Peyer's patch (tissue), 4 donors: ENCODE measurements at regions not wholly inside any gene's neighbourhood (a gene's known extent, or its start where the extent isn't known, plus 50 kb on each side); places are given as distances from the start of the nearest gene placed in this dataset.
"Not testable (repeated sequence)": the region's sequence is repeated elsewhere in the genome, so short reads cannot be mapped to it uniquely, and the experiment has no call there.

Experiments used
- DNase-seq, 3 donors: peaks; one replicate each; pipeline ENCODE4 v3.0.0-alpha.2; 2017 to 2019
- H3K27ac ChIP-seq, 4 donors: fragments of 200-600 bp; sonication (generic); one replicate each; pipeline ENCODE4 v1.5.1; 2016 to 2019
- H3K27me3 ChIP-seq, 2 donors: fragments of 200-600 bp; sonication (generic); one replicate each; pipeline ENCODE4 v1.5.1; 2019
- H3K36me3 ChIP-seq, 3 donors: fragments of 200-600 bp; sonication (generic); one replicate each; pipeline ENCODE4 v1.5.1; 2016 to 2019
- H3K4me1 ChIP-seq, 4 donors: fragments of 200-600 bp; sonication (generic); one replicate each; pipeline ENCODE4 v1.5.1; 2016 to 2019
- H3K4me3 ChIP-seq, 4 donors: fragments of 200-600 bp; sonication (generic); 1 replicate in 3 of 4; 2 replicates in 1 of 4; pipeline ENCODE4 v1.5.1; 2016 to 2019; ENCODE audit warnings: mild to moderate bottlenecking in 1 of 4
- H3K9me3 ChIP-seq, 4 donors: fragments of 200-600 bp; sonication (generic); one replicate each; pipeline ENCODE4 v1.5.1; 2016 to 2019; ENCODE audit warnings: mild to moderate bottlenecking in 1 of 4
- CTCF ChIP-seq, 6 experiments: fragments of 450-650 bp in 4 of 6; fragments of 200-600 bp in 2 of 6; sonication (generic) in 1 of 6; IDR thresholded peaks; one replicate each; pipeline ENCODE4 v1.5.1; 2017 to 2019; ENCODE audit warnings: antibody characterized with exemption in 6 of 6, mild to moderate bottlenecking in 3 of 6, moderate library complexity in 1 of 6
- POLR2A ChIP-seq, 2 donors: fragments of 450-650 bp; IDR thresholded peaks; one replicate each; pipeline ENCODE4 v1.5.1; 2017; ENCODE audit warnings: antibody characterized with exemption in 2 of 2, mild to moderate bottlenecking in 2 of 2, moderate library complexity in 2 of 2

DNA sequence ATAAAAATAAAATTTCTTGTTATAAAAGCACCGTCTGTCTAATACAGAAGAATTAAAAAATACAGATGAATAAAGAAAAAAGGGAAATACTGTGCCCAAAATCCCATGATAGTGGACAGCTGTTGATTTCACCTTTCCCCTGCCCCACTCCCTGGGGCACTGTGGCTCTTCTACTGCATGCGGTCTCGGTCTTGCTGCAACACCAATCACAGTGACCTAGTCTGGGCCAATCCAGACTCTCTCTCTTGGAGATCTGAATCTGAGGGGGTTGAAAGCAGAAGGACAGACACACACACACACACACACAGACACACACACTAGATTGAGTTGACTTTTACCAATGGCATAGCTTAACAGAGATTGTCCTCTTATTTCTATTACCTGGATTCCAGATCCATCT, 70.5 kb upstream of the FYN start:
- DNase-seq = no peak
- TF ChIP-seq CTCF (IDR thresholded peaks at IDR 0.05) (no peak), POLR2A (IDR thresholded peaks at IDR 0.05) (no peak)
- H3K9me3 ChIP-seq = no peaks in the 10 kb centered on the region
- H3K27ac ChIP-seq = no peak overlapping the region
- H3K36me3 ChIP-seq = no peaks in the 10 kb centered on the region
- H3K4me3 ChIP-seq = no peak overlapping the region
- H3K4me1 ChIP-seq = no peaks in the 10 kb centered on the region
- H3K27me3 ChIP-seq = no peaks in the 10 kb centered on the region

GRCh38 chr6:111944541-111944940, 71.3 kb upstream of the FYN start:
- DNase-seq = no peak
- TF ChIP-seq POLR2A (IDR thresholded peaks at IDR 0.05) (no peak), CTCF (IDR thresholded peaks at IDR 0.05) (no peak)
- Histone ChIP-seq H3K4me1 (no peaks in the 10 kb centered on the region), H3K27me3 (no peaks in the 10 kb centered on the region), H3K9me3 (no peaks in the 10 kb centered on the region), H3K27ac (no peak overlapping the region), H3K36me3 (no peaks in the 10 kb centered on the region), H3K4me3 (no peak overlapping the region)

DNA sequence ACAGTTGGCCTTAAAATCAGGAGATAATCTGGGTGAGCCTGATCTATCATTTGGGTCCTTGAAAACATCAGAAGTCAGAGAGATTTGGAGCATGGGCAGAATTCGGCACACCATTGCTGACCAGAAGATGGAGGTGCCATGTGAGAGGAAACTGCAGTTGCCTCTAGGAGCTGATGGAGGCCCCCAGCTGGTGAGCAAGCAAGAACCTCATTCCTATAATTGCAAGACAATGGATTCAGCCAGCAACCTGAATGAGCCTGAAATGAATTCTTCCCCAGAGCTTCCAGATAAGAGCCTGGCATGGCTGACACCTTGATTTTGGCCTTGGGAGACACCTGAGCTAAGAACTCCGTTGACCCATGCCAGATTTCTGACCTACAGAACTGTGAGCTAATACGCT, 76.3 kb upstream of the FYN start:
- no peaks in the 10 kb centered on the region for H3K4me1 ChIP-seq
- H3K9me3 ChIP-seq = no peaks in the 10 kb centered on the region
- H3K27ac ChIP-seq = no peak overlapping the region
- H3K27me3 ChIP-seq = no peaks in the 10 kb centered on the region
- TF ChIP-seq CTCF (IDR thresholded peaks at IDR 0.05) = no peak
- no peak for TF ChIP-seq POLR2A (IDR thresholded peaks at IDR 0.05)
- no peak overlapping the region for H3K4me3 ChIP-seq
- no peak for DNase-seq
- no peaks in the 10 kb centered on the region for H3K36me3 ChIP-seq

GRCh38 chr6:111949984-111950383, 76.7 kb upstream of the FYN start:
- not testable (repeated sequence) for H3K27me3 ChIP-seq, H3K9me3 ChIP-seq, H3K36me3 ChIP-seq, H3K4me1 ChIP-seq, DNase-seq, H3K4me3 ChIP-seq, H3K27ac ChIP-seq

GRCh38 chr6:111950661-111951496, 77.6 kb upstream of the FYN start:
- no peak overlapping the region for H3K27ac ChIP-seq
- TF ChIP-seq CTCF (IDR thresholded peaks at IDR 0.05) (no peak), POLR2A (IDR thresholded peaks at IDR 0.05) (no peak)
- no peaks in the 10 kb centered on the region for H3K36me3 ChIP-seq
- no peaks in the 10 kb centered on the region for H3K27me3 ChIP-seq
- no peaks in the 10 kb centered on the region for H3K9me3 ChIP-seq
- no peak for DNase-seq
- H3K4me3 ChIP-seq = no peak overlapping the region
- H3K4me1 ChIP-seq = no peaks in the 10 kb centered on the region

- Histone ChIP-seq H3K4me3 (no peak overlapping the region), H3K36me3 (no peaks in the 10 kb centered on the region), H3K27me3 (no peaks in the 10 kb centered on the region), H3K27ac (no peak overlapping the region), H3K4me1 (no peaks in the 10 kb centered on the region), H3K9me3 (no peaks in the 10 kb centered on the region)
- DNase-seq = no peak
- no peak for TF ChIP-seq CTCF (IDR thresholded peaks at IDR 0.05)
- no peak for TF ChIP-seq POLR2A (IDR thresholded peaks at IDR 0.05)
Measured at GRCh38 chr6:111951497-111952085, 78.3 kb upstream of the FYN start.
